WTC11 (cell line): ENCODE measurements at regions not wholly inside any gene's neighbourhood (a gene's known extent, or its start where the extent isn't known, plus 50 kb on each side); places are given as distances from the start of the nearest gene placed in this dataset.

ENCODE experiments used
- ATAC-seq: fragments of 200-7000 bp; cut with Tn5 transposase; 2 replicates; pipeline ENCODE4 v1.10.0; 2021; ENCODE audit warnings: mild to moderate bottlenecking, moderate library complexity
- CTCF ChIA-PET: fragments of 300-600 bp; sonication (Branson Sonifier 250); formaldehyde crosslinking; loops from one replicate; lab custom pipeline; 2021; ENCODE audit warnings: antibody characterized with exemption; lab: Charles Lee
- POLR2A ChIA-PET: fragments of 350-600 bp; sonication (Branson Sonifier 250); formaldehyde crosslinking; loops from one replicate; lab custom pipeline; 2021; ENCODE audit warnings: antibody characterized with exemption; lab: Charles Lee
- DNase-seq: peaks from one replicate; pipeline ENCODE4 v3.0.0; 2021; ENCODE audit warnings: low spot score
- H3K27ac Mint-ChIP-seq: 2 replicates; pipeline ENCODE4 v1.8.0; 2021; ENCODE audit warnings: mixed read lengths
- H3K27me3 Mint-ChIP-seq: 2 replicates; pipeline ENCODE4 v1.8.0; 2021; ENCODE audit warnings: low read depth, mild to moderate bottlenecking, moderate library complexity, mixed read lengths
- H3K36me3 Mint-ChIP-seq: 2 replicates; pipeline ENCODE4 v1.8.0; 2021; ENCODE audit warnings: mixed read lengths
- H3K4me1 Mint-ChIP-seq: 2 replicates; pipeline ENCODE4 v1.8.0; 2022; ENCODE audit warnings: mixed read lengths
- H3K4me3 Mint-ChIP-seq: 2 replicates; pipeline ENCODE4 v1.8.0; 2021; ENCODE audit warnings: mild to moderate bottlenecking, moderate library complexity, mixed read lengths
- H3K9me3 Mint-ChIP-seq: 2 replicates; pipeline ENCODE4 v1.8.0; 2021; ENCODE audit warnings: mixed read lengths
- AR ChIP-seq: fragments of 250-450 bp; sonication (Bioruptor Pico); IDR thresholded peaks from 2 replicates; pipeline ENCODE4 v1.9.0; 2021; ENCODE audit warnings: mild to moderate bottlenecking
- ATF2 ChIP-seq: sonication (generic); formaldehyde crosslinking; IDR thresholded peaks from 2 replicates; pipeline ENCODE4 v1.8.1; 2022; ENCODE audit warnings: low read depth, missing genetic modification reagents, borderline replicate concordance
- ATF3 ChIP-seq: sonication (generic); formaldehyde crosslinking; conservative IDR thresholded peaks from 2 replicates; pipeline ENCODE4 v1.8.1; 2022; ENCODE audit warnings: mild to moderate bottlenecking, missing genetic modification reagents
- ATF6 ChIP-seq: sonication (generic); formaldehyde crosslinking; IDR thresholded peaks from 2 replicates; pipeline ENCODE4 v1.8.1; 2023; ENCODE audit warnings: mild to moderate bottlenecking, missing genetic modification reagents
- CTCF ChIP-seq: fragments of 200-600 bp; IDR thresholded peaks from 2 replicates; pipeline ENCODE4 v1.8.0; 2022; ENCODE audit warnings: antibody characterized with exemption
- EMX1 ChIP-seq: fragments of 250-450 bp; sonication (Bioruptor Pico); IDR thresholded peaks from 2 replicates; pipeline ENCODE4 v1.8.0; 2021; ENCODE audit warnings: mild to moderate bottlenecking
- ERG ChIP-seq: fragments of 250-450 bp; sonication (Bioruptor Pico); IDR thresholded peaks from 2 replicates; pipeline ENCODE4 v1.8.0; 2021; ENCODE audit warnings: mild to moderate bottlenecking
- FOXP1 ChIP-seq: sonication (generic); formaldehyde crosslinking; IDR thresholded peaks from 2 replicates; pipeline ENCODE4 v1.8.0; 2022; ENCODE audit warnings: missing genetic modification reagents, mild to moderate bottlenecking, moderate library complexity, borderline replicate concordance
- FOXP4 ChIP-seq: sonication (generic); formaldehyde crosslinking; IDR thresholded peaks from 2 replicates; pipeline ENCODE4 v1.8.0; 2022; ENCODE audit warnings: mild to moderate bottlenecking, missing genetic modification reagents
- GABPB1 ChIP-seq: sonication (generic); formaldehyde crosslinking; IDR thresholded peaks from 2 replicates; pipeline ENCODE4 v1.8.1; 2023; ENCODE audit warnings: mild to moderate bottlenecking, missing genetic modification reagents
- GRHL2 ChIP-seq: fragments of 250-450 bp; sonication (Bioruptor Pico); IDR thresholded peaks from 2 replicates; pipeline ENCODE4 v1.8.0; 2022; ENCODE audit warnings: mild to moderate bottlenecking, moderate library complexity; ENCODE audit not compliant: insufficient replicate concordance, severe bottlenecking
- HMGA2 ChIP-seq: fragments of 250-450 bp; sonication (Bioruptor Pico); IDR thresholded peaks from 2 replicates; pipeline ENCODE4 v1.4.0; 2021; ENCODE audit warnings: mild to moderate bottlenecking, moderate library complexity
- IRF1 ChIP-seq: sonication (generic); formaldehyde crosslinking; IDR thresholded peaks from 2 replicates; pipeline ENCODE4 v1.8.0; 2023; ENCODE audit warnings: missing genetic modification reagents
- KAT7 ChIP-seq: sonication (generic); formaldehyde crosslinking; IDR thresholded peaks from 2 replicates; pipeline ENCODE4 v1.8.1; 2023; ENCODE audit warnings: missing genetic modification reagents, mild to moderate bottlenecking, borderline replicate concordance
- MAX ChIP-seq: sonication (generic); formaldehyde crosslinking; IDR thresholded peaks from 2 replicates; pipeline ENCODE4 v1.8.0; 2022; ENCODE audit warnings: mild to moderate bottlenecking, missing genetic modification reagents
- MYBL2 ChIP-seq: sonication (generic); formaldehyde crosslinking; IDR thresholded peaks from 2 replicates; pipeline ENCODE4 v1.8.1; 2023; ENCODE audit warnings: mild to moderate bottlenecking, moderate library complexity, missing genetic modification reagents
- NFE2L1 ChIP-seq: sonication (generic); formaldehyde crosslinking; IDR thresholded peaks from 2 replicates; pipeline ENCODE4 v1.8.1; 2023; ENCODE audit warnings: missing genetic modification reagents
- NR1H2 ChIP-seq: sonication (generic); formaldehyde crosslinking; IDR thresholded peaks from 2 replicates; pipeline ENCODE4 v1.9.0; 2021; ENCODE audit warnings: mild to moderate bottlenecking, moderate library complexity, missing genetic modification reagents
- PREB ChIP-seq: sonication (generic); formaldehyde crosslinking; IDR thresholded peaks from 2 replicates; pipeline ENCODE4 v1.8.1; 2022; ENCODE audit warnings: mild to moderate bottlenecking, missing genetic modification reagents, moderate library complexity, borderline replicate concordance
- TEAD1 ChIP-seq: sonication (generic); formaldehyde crosslinking; IDR thresholded peaks from 2 replicates; pipeline ENCODE4 v1.8.0; 2022; ENCODE audit warnings: mild to moderate bottlenecking, missing genetic modification reagents
- ZSCAN18 ChIP-seq: fragments of 250-450 bp; sonication (Bioruptor Pico); IDR thresholded peaks from 2 replicates; pipeline ENCODE4 v2.1.2; 2022; ENCODE audit warnings: mild to moderate bottlenecking, moderate library complexity

- TF ChIP-seq MYBL2 (CRISPR knock-in tag) (no peak), ATF6 (CRISPR knock-in tag) (no peak), MAX (CRISPR knock-in tag) (no peak), ZSCAN18 (CRISPR knock-in tag) (no peak)
Measured at GRCh38 chr6:9095137-9095536, 659.8 kb upstream of the SLC35B3 start (continued).

- H3K4me3 Mint-ChIP-seq: no peak overlapping the region
- H3K27me3 Mint-ChIP-seq: no peaks in the 10 kb centered on the region
- no peaks in the 10 kb centered on the region for H3K9me3 Mint-ChIP-seq
- TF ChIP-seq MYBL2 (CRISPR knock-in tag) (no peak), IRF1 (CRISPR knock-in tag) (no peak), GRHL2 (no peak), CTCF (no peak), PREB (CRISPR knock-in tag) (no peak), KAT7 (CRISPR knock-in tag) (no peak), FOXP4 (CRISPR knock-in tag) (no peak), GABPB1 (CRISPR knock-in tag) (no peak), ATF2 (CRISPR knock-in tag) (no peak), TEAD1 (CRISPR knock-in tag) (no peak), ATF3 (CRISPR knock-in tag) (no peak), HMGA2 (CRISPR knock-in tag) (no peak), NFE2L1 (CRISPR knock-in tag) (no peak), FOXP1 (CRISPR knock-in tag) (no peak), ERG (CRISPR knock-in tag) (no peak), AR (CRISPR knock-in tag) (no peak), NR1H2 (no peak), EMX1 (CRISPR knock-in tag) (no peak)
Measured at GRCh38 chr6:9089724-9090123, 654.4 kb upstream of the SLC35B3 start.

More at GRCh38 chr6:9089724-9090123, 654.4 kb upstream of the SLC35B3 start:
- DNase-seq (no peak), ATAC-seq (no peak)
- POLR2A ChIA-PET: no interaction called here
- Mint-ChIP-seq H3K36me3 (no peaks in the 10 kb centered on the region), H3K4me1 (peaks cover 13% of the 10 kb centered on the region), H3K27ac (no peak overlapping the region)
- CTCF ChIA-PET: no interaction called here
